WTC11 (cell line): ENCODE measurements at regions not wholly inside any gene's neighbourhood (a gene's known extent, or its start where the extent isn't known, plus 50 kb on each side); places are given as distances from the start of the nearest gene placed in this dataset.

ENCODE experiments used
- CTCF ChIP-seq: fragments of 200-600 bp; IDR thresholded peaks from 2 replicates; pipeline ENCODE4 v1.8.0; 2022; ENCODE audit warnings: antibody characterized with exemption
- NR1H2 ChIP-seq: sonication (generic); formaldehyde crosslinking; IDR thresholded peaks from 2 replicates; pipeline ENCODE4 v1.9.0; 2021; ENCODE audit warnings: mild to moderate bottlenecking, moderate library complexity, missing genetic modification reagents
- RORB ChIP-seq: fragments of 250-450 bp; sonication (Bioruptor Pico); IDR thresholded peaks from 2 replicates; pipeline ENCODE4 v1.9.0; 2021; ENCODE audit warnings: mild to moderate bottlenecking
- STAT6 ChIP-seq: sonication (generic); formaldehyde crosslinking; conservative IDR thresholded peaks from 2 replicates; pipeline ENCODE4 v1.8.1; 2023; ENCODE audit warnings: mild to moderate bottlenecking, low read depth, missing genetic modification reagents, moderate library complexity
- TP53 ChIP-seq: sonication (generic); formaldehyde crosslinking; IDR thresholded peaks from 2 replicates; pipeline ENCODE4 v1.8.1; 2023; ENCODE audit warnings: mild to moderate bottlenecking, missing genetic modification reagents
- USF2 ChIP-seq: sonication (generic); formaldehyde crosslinking; IDR thresholded peaks from 2 replicates; pipeline ENCODE4 v1.8.1; 2023; ENCODE audit warnings: mild to moderate bottlenecking, missing genetic modification reagents, moderate library complexity
- ZBTB21 ChIP-seq: sonication (generic); formaldehyde crosslinking; IDR thresholded peaks from 2 replicates; pipeline ENCODE4 v1.8.1; 2023; ENCODE audit warnings: mild to moderate bottlenecking, missing genetic modification reagents, borderline replicate concordance
- ZNF232 ChIP-seq: sonication (generic); formaldehyde crosslinking; IDR thresholded peaks from 2 replicates; pipeline ENCODE4 v1.8.0; 2022; ENCODE audit warnings: mild to moderate bottlenecking, missing genetic modification reagents
- ZNF423 ChIP-seq: fragments of 250-450 bp; sonication (Bioruptor Pico); IDR thresholded peaks from 2 replicates; pipeline ENCODE4 v2.1.2; 2022; ENCODE audit warnings: mild to moderate bottlenecking, moderate library complexity
- TF ChIP-seq, protein P1 (sequence below): sonication (generic); formaldehyde crosslinking; IDR thresholded peaks from 2 replicates; pipeline ENCODE4 v1.8.1; 2022; ENCODE audit warnings: low read depth, missing genetic modification reagents, borderline replicate concordance
- TF ChIP-seq, protein P2 (sequence below): sonication (generic); formaldehyde crosslinking; IDR thresholded peaks from 2 replicates; pipeline ENCODE4 v1.8.0; 2022; ENCODE audit warnings: mild to moderate bottlenecking, missing genetic modification reagents
- TF ChIP-seq, protein P3 (sequence below): sonication (generic); formaldehyde crosslinking; IDR thresholded peaks from 2 replicates; pipeline ENCODE4 v1.8.1; 2023; ENCODE audit warnings: mild to moderate bottlenecking, moderate library complexity, missing genetic modification reagents
- TF ChIP-seq, protein P4 (sequence below): sonication (generic); formaldehyde crosslinking; IDR thresholded peaks from 2 replicates; pipeline ENCODE4 v1.8.0; 2023; ENCODE audit warnings: missing genetic modification reagents

GRCh38 chr7:70890147-70890969, 241.6 kb upstream of the GALNT17 start:
- TF ChIP-seq CTCF: no peak
- TF ChIP-seq, protein P1, sequence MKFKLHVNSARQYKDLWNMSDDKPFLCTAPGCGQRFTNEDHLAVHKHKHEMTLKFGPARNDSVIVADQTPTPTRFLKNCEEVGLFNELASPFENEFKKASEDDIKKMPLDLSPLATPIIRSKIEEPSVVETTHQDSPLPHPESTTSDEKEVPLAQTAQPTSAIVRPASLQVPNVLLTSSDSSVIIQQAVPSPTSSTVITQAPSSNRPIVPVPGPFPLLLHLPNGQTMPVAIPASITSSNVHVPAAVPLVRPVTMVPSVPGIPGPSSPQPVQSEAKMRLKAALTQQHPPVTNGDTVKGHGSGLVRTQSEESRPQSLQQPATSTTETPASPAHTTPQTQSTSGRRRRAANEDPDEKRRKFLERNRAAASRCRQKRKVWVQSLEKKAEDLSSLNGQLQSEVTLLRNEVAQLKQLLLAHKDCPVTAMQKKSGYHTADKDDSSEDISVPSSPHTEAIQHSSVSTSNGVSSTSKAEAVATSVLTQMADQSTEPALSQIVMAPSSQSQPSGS: no peak
- TF ChIP-seq, protein P2, sequence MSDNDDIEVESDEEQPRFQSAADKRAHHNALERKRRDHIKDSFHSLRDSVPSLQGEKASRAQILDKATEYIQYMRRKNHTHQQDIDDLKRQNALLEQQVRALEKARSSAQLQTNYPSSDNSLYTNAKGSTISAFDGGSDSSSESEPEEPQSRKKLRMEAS (CRISPR knock-in tag): no peak
- no peak for TF ChIP-seq ZNF423 (CRISPR knock-in tag)
- TF ChIP-seq, protein P3, sequence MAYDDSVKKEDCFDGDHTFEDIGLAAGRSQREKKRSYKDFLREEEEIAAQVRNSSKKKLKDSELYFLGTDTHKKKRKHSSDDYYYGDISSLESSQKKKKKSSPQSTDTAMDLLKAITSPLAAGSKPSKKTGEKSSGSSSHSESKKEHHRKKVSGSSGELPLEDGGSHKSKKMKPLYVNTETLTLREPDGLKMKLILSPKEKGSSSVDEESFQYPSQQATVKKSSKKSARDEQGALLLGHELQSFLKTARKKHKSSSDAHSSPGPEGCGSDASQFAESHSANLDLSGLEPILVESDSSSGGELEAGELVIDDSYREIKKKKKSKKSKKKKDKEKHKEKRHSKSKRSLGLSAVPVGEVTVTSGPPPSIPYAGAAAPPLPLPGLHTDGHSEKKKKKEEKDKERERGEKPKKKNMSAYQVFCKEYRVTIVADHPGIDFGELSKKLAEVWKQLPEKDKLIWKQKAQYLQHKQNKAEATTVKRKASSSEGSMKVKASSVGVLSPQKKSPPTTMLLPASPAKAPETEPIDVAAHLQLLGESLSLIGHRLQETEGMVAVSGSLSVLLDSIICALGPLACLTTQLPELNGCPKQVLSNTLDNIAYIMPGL (CRISPR knock-in tag): no peak
- no peak for TF ChIP-seq RORB (CRISPR knock-in tag)
- TF ChIP-seq, protein P4, sequence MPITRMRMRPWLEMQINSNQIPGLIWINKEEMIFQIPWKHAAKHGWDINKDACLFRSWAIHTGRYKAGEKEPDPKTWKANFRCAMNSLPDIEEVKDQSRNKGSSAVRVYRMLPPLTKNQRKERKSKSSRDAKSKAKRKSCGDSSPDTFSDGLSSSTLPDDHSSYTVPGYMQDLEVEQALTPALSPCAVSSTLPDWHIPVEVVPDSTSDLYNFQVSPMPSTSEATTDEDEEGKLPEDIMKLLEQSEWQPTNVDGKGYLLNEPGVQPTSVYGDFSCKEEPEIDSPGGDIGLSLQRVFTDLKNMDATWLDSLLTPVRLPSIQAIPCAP: no peak
- TF ChIP-seq NR1H2 (CRISPR knock-in tag): no peak
- no peak for TF ChIP-seq USF2 (CRISPR knock-in tag)
- no peak for TF ChIP-seq ZBTB21 (CRISPR knock-in tag)
- TF ChIP-seq TP53 (CRISPR knock-in tag): no peak
- no peak for TF ChIP-seq STAT6 (CRISPR knock-in tag)
- no peak for TF ChIP-seq ZNF232 (CRISPR knock-in tag)
